Stimulated activated CD8-positive, alpha-beta memory T cell treated with anti-CD3 and anti-CD28 coated beads, Interleukin-12 subunit alpha, Interleukin-12 subunit beta, amount 100 ng/mL, for 1 hour (primary cell): ENCODE measurements at regions not wholly inside any gene's neighbourhood (a gene's known extent, or its start where the extent isn't known, plus 50 kb on each side); places are given as distances from the start of the nearest gene placed in this dataset.

Source experiments
- DNase-seq: peaks from one replicate; pipeline ENCODE4 v3.0.0-alpha.2; 2020; ENCODE audit warnings: low read depth

GRCh38 chr19:5392486-5392885 is 51.9 kb upstream of the PTPRS start:
- no peak for DNase-seq

DNA sequence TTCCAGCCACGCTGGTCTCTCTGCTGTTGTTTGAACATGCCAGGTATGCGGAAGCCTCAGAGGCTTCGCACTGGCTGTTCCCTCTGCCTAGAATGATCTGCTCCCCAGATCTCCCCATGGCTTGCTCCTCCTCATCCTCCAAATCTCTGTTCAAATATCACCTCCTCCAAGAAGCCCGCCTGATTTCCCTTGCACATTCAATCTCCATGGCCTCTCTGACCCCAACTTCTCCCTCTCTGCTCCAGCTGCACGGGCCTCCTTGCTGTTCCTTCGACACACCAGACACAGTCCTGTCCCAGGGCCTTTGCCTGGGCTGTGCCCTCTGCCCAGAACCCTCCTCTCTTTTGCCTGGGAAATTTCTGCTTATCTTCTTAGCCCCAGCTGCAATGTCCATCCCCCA is 52.5 kb upstream of the PTPRS start:
- no peak for DNase-seq

DNA sequence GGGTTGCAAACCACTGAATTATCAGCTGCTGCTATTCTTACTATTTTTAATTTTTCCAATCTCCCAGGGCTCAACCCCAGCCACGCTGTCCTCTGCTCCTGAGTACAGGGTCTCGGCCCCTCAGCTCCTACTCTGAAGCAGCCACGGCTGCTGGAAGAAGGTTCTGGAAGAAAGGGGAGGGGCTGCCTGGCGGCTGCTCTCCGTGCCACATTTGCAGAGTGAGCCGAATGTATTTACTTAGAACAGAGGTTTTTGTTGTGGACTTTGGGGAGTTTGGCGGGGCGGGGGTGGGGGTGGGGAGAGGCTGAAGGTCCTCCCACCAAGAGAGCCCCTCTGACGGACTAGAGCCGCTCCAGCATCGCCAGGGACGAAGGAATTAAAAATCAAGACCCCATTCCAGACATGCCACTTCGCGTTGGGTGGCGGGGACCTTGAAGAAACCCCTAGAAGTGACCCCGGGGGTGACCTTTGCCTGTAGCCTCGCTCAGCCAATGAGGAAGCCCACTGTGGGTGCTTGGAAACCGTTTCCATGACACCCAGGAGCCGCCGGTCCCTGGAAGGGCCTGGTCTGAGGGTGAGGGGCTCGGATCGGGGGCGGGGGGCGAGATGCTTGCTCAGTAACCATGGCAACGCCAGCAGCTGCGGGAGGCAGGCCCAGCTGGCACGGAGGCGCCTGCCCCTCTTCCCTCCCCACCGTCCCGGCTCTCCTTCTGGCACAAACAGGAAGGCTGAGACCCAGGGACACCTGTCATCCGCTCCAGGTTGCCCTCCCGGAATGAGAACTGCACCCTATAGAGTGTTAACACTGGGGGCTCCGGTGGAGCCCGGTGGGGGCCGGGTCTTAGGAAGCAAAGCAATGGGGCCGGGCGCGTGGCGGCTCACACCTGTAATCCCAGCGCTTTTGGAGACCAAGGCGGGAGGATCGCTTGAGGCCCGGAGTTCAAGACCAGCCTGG is 54.2 kb upstream of the PTPRS start:
- no peak for DNase-seq

DNA sequence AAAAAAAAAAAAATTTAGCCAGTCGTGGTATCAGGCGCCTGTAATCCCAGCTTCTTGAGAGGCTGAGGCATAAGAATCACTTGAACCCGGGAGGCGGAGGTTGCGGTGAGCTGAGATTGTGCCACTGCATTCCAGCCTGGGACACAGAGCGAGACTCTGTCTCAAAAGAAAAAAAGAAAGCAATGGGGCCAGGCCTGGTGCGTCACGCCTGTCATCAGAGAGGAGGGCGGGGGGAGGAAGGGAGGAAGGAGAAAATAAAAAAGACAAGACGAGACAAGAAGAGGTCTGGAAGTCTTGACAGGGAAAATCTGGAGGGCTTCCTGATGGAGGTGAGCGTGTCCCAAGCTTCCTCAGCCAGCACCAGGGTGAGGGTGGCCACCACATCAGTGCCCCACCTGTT is 54.9 kb upstream of the PTPRS start:
- DNase-seq, result no peak

GRCh38 chr19:5396096-5396939 is 55.7 kb upstream of the PTPRS start:
- DNase-seq, result no peak

DNA sequence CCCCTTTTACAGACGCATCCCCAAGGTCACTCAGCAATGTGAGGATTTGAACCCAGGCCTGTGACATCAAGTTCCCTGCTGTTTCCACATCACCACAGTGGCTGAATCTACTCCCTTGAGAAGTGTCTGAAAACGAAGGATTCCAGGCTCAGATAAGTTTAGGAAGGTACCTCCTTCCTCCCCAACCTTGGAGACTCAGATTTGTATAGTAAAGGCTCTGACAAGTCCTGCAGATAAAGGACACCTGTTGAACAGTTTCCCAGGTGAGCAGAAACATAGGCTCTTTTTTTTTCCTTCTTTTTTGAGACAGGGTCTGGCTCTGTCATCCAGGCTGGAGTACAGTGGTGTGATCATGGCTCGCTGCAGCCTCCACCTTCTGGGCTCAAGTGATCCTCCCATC is 56.4 kb upstream of the PTPRS start:
- DNase-seq, result no peak

DNA sequence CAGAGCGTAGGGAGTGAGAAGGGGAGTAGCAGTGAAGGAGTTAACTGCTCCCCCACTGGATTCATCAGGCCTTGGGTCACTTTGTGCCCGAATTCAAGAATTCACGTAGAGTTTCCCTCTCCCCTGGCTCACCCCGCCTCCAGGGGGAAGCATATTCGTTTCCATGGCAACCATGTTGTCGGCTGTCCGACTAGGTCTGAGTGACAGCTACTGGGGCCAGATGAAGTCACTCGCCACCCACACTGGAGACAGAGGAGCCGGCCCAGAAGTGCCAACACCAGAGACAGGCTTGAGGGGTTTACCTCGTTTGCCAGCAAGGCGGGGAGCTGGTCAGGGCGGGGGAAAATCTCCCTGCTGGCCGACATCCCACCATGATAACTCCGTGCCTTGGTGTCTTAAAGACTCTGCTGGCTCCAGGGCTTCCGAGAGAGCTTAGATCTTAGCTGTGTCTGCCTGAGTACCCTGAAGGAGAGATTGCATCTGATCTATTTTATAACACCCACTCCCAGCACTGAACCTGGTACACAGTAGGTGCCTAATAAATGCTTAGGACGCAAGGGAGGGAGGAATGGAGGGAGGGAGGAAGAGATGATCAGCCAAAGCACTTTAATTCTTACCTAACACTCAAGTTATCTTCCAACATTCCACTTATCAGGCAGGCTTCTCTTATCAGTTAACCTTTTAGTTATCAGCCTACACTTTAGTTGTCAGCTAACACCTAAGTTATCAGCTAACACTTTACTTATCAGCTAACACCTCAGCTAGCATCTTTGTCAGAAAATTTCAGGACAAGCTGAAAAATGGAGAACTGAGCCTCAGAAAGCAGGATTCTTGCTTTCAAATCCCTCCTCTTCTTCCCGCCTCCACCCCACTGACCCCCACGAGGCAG is 57.2 kb upstream of the ZNRF4 start:
- no peak for DNase-seq

GRCh38 chr19:5398693-5399057 is 56.5 kb upstream of the ZNRF4 start:
- DNase-seq, result no peak

DNA sequence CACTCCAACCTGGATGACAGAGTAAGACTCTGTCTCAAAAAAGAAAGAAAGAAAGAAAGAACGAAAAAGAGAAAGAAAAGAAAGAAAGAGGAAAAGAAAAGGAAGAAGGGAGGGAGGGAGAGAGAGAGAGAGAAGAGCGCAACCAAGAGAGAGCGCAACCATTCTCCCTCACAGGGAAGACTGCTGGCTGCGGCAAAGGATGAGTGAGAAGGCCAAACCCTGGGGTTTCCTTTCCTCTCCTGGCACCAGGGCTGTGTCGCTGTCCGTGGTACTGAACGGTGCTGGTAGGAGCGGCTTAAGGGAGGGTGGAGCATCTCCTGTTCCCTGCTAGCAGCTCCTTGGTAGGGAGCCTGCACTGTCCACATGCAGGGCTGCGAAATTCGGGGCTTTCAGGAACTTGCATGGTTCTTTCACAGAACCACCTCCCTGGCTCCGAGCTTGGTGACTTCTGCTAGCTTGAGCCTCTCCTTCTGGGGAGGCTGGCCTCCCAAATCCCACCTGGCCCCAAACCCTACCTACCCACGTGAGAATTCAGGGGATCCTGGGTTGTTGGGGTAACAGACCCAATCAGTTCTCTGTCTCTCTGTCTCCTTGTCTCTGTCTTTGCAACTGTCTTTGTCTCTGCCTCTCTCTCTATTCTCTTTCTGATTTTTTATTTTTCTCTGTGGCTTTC is 51.1 kb upstream of the ZNRF4 start:
- peak; percentile 14 for DNase-seq
